Gastrocnemius medialis (tissue), 4 donors: ENCODE measurements at regions not wholly inside any gene's neighbourhood (a gene's known extent, or its start where the extent isn't known, plus 50 kb on each side); places are given as distances from the start of the nearest gene placed in this dataset.
"Not testable (repeated sequence)": the region's sequence is repeated elsewhere in the genome, so short reads cannot be mapped to it uniquely, and the experiment has no call there.

Experiments used
- ATAC-seq, 2 donors: fragments of 150-250 bp; one replicate each; pipeline ENCODE4 v1.9.1; 2016
- DNase-seq, 2 donors: peaks; one replicate each; pipeline ENCODE4 v3.0.0-alpha.2; 2019
- H3K27ac ChIP-seq, 4 donors: fragments of 200-600 bp; sonication (generic); 1 replicate in 1 of 4; 2 replicates in 3 of 4; pipeline ENCODE4 v1.5.1; 2016 to 2018; ENCODE audit warnings: mild to moderate bottlenecking in 2 of 4, moderate library complexity in 1 of 4
- H3K27me3 ChIP-seq, 3 donors: fragments of 200-600 bp; sonication (generic) in 2 of 3; 1 replicate in 1 of 3; 2 replicates in 2 of 3; pipeline versions ENCODE4 v1.5.1 to v1.6.0; 2016 to 2019; ENCODE audit warnings: mild to moderate bottlenecking in 1 of 3, moderate library complexity in 1 of 3
- H3K36me3 ChIP-seq, 2 donors: fragments of 200-600 bp; sonication (generic) in 1 of 2; one replicate each; pipeline ENCODE4 v1.5.1; 2017 to 2018
- H3K4me1 ChIP-seq, 2 donors: fragments of 200-600 bp; sonication (generic) in 1 of 2; one replicate each; pipeline ENCODE4 v1.5.1; 2016 to 2017; ENCODE audit warnings: mild to moderate bottlenecking in 2 of 2
- H3K4me3 ChIP-seq, 4 donors: fragments of 200-600 bp; sonication (generic) in 3 of 4; 1 replicate in 1 of 4; 2 replicates in 3 of 4; pipeline ENCODE4 v1.5.1; 2016 to 2019; ENCODE audit warnings: mild to moderate bottlenecking in 2 of 4
- H3K9me3 ChIP-seq, 3 donors: fragments of 200-600 bp; sonication (generic) in 2 of 3; 1 replicate in 1 of 3; 2 replicates in 2 of 3; pipeline ENCODE4 v1.5.1; 2016 to 2019
- CTCF ChIP-seq, 5 experiments: fragments of 450-650 bp in 3 of 5; fragments of 200-600 bp in 2 of 5; sonication (generic) in 2 of 5; IDR thresholded peaks in 4 of 5; conservative IDR thresholded peaks in 1 of 5; 1 replicate in 4 of 5; 2 replicates in 1 of 5; pipeline ENCODE4 v1.5.1; 2016 to 2019; ENCODE audit warnings: antibody characterized with exemption in 5 of 5, mild to moderate bottlenecking in 3 of 5, moderate library complexity in 3 of 5
- POLR2A ChIP-seq, 2 donors: fragments of 450-650 bp; IDR thresholded peaks; one replicate each; pipeline ENCODE4 v1.6.1; 2017; ENCODE audit warnings: antibody characterized with exemption in 2 of 2, mild to moderate bottlenecking in 2 of 2, moderate library complexity in 2 of 2
- in situ Hi-C, 4 donors: fragments of 200-750 bp; cut with MboI; loops; one replicate each; pipeline versions ENCODE4 v1.15.0 to v1.8.0; 2017; ENCODE audit warnings: low sequenced_read_pairs in 4 of 4
- intact Hi-C: fragments of 100-400 bp; cut with DNase I; formaldehyde crosslinking; loops from one replicate; pipeline ENCODE4 v1.15.1; 2023; ENCODE audit warnings: low total_unique reads

DNA sequence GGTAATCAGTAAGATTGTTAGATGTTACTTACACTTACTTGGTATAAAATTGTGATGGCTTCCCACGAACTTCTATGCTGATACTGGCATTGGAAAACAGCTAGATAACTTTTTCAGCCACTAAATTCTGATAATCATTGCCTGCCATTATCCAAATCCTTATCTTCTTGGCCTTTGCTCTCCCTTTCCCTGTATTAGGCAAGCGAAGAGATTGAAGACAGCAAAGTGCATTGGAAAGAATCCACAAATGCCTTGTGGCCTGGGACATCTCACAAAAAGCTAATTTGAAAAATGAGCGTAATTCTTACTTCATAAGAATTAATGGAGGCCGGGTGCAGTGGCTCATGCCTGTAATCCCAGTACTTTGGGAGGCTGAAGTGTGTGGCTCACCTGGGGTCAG is 79.5 kb upstream of the MARCKS start:
- no peaks in the 10 kb centered on the region for H3K9me3 ChIP-seq
- no peak overlapping the region for H3K27ac ChIP-seq
- H3K4me3 ChIP-seq = no peak overlapping the region
- intact Hi-C loops (no loop called here), in situ Hi-C loops (no loop called here)
- no peaks in the 10 kb centered on the region for H3K27me3 ChIP-seq
- no peaks in the 10 kb centered on the region for H3K36me3 ChIP-seq
- H3K4me1 ChIP-seq = no peaks in the 10 kb centered on the region
- TF ChIP-seq POLR2A (IDR thresholded peaks at IDR 0.05) (no peak), CTCF (IDR thresholded peaks at IDR 0.05 in 4 of 5, conservative IDR thresholded peaks at IDR 0.05 in 1 of 5) (no peak)
- no peak for ATAC-seq
- no peak for DNase-seq

DNA sequence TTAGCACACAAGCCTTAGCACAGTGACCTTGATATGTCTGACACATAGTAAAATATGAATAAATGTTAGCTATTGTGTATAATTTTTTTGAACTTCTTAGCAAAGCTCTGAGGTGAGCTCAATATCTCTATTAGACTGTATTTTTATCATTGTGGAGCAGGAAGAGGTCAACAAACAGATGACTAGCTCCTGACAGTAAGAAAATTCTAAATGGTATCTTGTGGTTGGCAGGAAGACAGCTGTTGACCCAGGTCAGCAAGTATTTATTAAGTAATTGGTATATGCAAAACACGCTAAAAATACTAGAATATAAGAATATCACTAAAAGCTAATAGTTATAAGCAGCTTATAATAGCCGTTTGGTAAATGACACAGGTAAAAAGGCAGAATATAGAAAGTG is 77.5 kb upstream of the MARCKS start:
- TF ChIP-seq POLR2A (IDR thresholded peaks at IDR 0.05) = no peak
- no peak for TF ChIP-seq CTCF (IDR thresholded peaks at IDR 0.05 in 4 of 5, conservative IDR thresholded peaks at IDR 0.05 in 1 of 5)
- intact Hi-C loops (no loop called here), in situ Hi-C loops (no loop called here)
- Histone ChIP-seq H3K36me3 (no peaks in the 10 kb centered on the region), H3K4me3 (no peak overlapping the region), H3K4me1 (no peaks in the 10 kb centered on the region), H3K27me3 (no peaks in the 10 kb centered on the region), H3K9me3 (no peaks in the 10 kb centered on the region), H3K27ac (no peak overlapping the region)
- DNase-seq (no peak), ATAC-seq (no peak)

DNA sequence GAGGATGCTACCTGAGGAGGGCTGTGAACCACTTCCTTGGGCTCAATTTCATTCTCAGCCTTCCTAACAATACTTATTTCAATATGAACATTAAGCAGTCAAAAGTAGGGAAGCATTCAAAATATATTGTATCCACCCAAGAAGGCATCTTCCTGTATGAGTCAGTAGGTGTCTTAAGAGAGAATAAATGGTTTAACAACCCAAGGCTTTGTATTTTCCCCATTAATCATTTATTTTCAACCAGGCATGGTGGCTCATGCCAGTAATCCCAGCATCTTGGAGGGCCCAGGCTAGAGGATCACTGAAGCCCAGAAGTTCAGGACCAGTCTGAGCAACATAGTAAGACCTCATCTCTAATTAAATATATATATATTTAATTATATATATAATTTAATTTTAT is 74.5 kb upstream of the MARCKS start:
- intact Hi-C loops (no loop called here), in situ Hi-C loops (no loop called here)
- no peaks in the 10 kb centered on the region for H3K9me3 ChIP-seq
- H3K27ac ChIP-seq = no peak overlapping the region
- no peak for ATAC-seq
- no peak overlapping the region for H3K4me3 ChIP-seq
- H3K4me1 ChIP-seq = no peaks in the 10 kb centered on the region
- no peaks in the 10 kb centered on the region for H3K36me3 ChIP-seq
- DNase-seq = no peak
- no peaks in the 10 kb centered on the region for H3K27me3 ChIP-seq
- TF ChIP-seq POLR2A (IDR thresholded peaks at IDR 0.05) (no peak), CTCF (IDR thresholded peaks at IDR 0.05 in 4 of 5, conservative IDR thresholded peaks at IDR 0.05 in 1 of 5) (no peak)

DNA sequence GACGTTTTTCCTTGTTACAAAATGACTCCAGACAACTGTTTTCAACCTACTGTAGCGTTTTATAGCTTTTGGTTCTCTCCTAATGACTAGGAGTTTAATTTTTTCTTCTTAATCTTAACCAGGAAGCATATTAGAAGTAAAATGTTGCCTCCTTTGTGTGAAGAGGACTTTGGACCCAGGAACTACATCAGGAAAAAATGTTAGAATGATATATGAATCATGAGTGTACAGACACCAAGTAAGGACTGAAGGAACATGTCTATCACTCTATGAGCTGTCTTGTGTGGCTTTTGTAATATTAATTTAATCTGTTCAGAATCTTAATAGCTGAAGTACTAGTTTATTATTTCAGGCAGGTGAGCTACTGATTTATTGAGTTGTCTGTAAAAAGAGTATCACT is 71.0 kb upstream of the MARCKS start:
- no peak overlapping the region for H3K27ac ChIP-seq
- in situ Hi-C loops (no loop called here), intact Hi-C loops (no loop called here)
- H3K36me3 ChIP-seq = no peaks in the 10 kb centered on the region
- no peaks in the 10 kb centered on the region for H3K27me3 ChIP-seq
- TF ChIP-seq CTCF (IDR thresholded peaks at IDR 0.05 in 4 of 5, conservative IDR thresholded peaks at IDR 0.05 in 1 of 5) = no peak
- no peak for TF ChIP-seq POLR2A (IDR thresholded peaks at IDR 0.05)
- no peaks in the 10 kb centered on the region for H3K9me3 ChIP-seq
- ATAC-seq (no peak), DNase-seq (no peak)
- H3K4me3 ChIP-seq = no peak overlapping the region
- H3K4me1 ChIP-seq = no peaks in the 10 kb centered on the region

GRCh38 chr6:113788586-113788985 is 68.6 kb upstream of the MARCKS start:
- Histone ChIP-seq H3K4me1 (no peaks in the 10 kb centered on the region), H3K27me3 (no peaks in the 10 kb centered on the region), H3K4me3 (no peak overlapping the region), H3K27ac (no peak overlapping the region), H3K9me3 (no peaks in the 10 kb centered on the region), H3K36me3 (no peaks in the 10 kb centered on the region)
- DNase-seq = no peak
- no peak for ATAC-seq
- in situ Hi-C loops (no loop called here), intact Hi-C loops (no loop called here)
- TF ChIP-seq CTCF (IDR thresholded peaks at IDR 0.05 in 4 of 5, conservative IDR thresholded peaks at IDR 0.05 in 1 of 5) (no peak), POLR2A (IDR thresholded peaks at IDR 0.05) (no peak)

GRCh38 chr6:113791225-113791624 is 65.9 kb upstream of the MARCKS start:
- H3K27ac ChIP-seq, in situ Hi-C loops, H3K9me3 ChIP-seq, ATAC-seq, intact Hi-C loops, H3K27me3 ChIP-seq, H3K36me3 ChIP-seq, DNase-seq, H3K4me3 ChIP-seq, H3K4me1 ChIP-seq: not testable (repeated sequence)

- H3K4me1 ChIP-seq, intact Hi-C loops, H3K27me3 ChIP-seq, DNase-seq, H3K27ac ChIP-seq, H3K36me3 ChIP-seq, ATAC-seq, H3K9me3 ChIP-seq, H3K4me3 ChIP-seq, in situ Hi-C loops: not testable (repeated sequence)
These were observed 61.8 kb upstream of the MARCKS start for GRCh38 chr6:113795371-113795770.
